ENCODE measurements at regions not wholly inside any gene's neighbourhood (a gene's known extent, or its start where the extent isn't known, plus 50 kb on each side); places are given as distances from the start of the nearest gene placed in this dataset.
"Not testable (repeated sequence)": the region's sequence is repeated elsewhere in the genome, so short reads cannot be mapped to it uniquely, and the experiment has no call there.

DNA sequence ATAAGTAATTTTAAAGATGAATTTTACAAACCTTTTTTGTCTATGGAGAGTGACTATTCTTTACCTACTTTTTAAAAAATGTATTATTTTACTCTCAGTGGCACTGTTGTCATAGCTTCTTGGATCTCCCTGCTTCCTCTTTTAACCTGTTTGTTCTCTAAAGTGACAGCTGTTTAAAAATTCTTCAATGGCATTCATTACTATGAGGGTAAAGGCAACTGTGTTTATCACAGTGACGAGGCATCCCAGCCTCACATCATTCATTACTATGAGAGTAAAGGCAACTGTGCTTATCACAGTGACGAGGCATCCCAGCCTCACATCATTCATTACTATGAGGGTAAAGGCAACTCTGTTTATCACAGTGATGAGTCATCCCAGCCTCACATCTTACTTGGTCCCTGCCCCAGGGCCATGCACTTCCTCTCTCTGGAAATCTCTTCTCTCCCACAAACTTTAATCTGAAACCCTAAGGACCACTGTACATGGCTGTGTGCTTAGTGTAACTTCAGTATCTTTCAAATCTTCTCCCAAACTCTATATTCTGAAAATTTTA is 101.7 kb upstream of the ZNF717 start:
- no peak for DNase-seq (ENCODE audit: low spot score)
- Histone ChIP-seq H3K9me3 (ENCODE audit: low read length) (no peaks in the 10 kb centered on the region), H3K79me2 (ENCODE audit: insufficient read depth, low read depth, low read length) (no peaks in the 10 kb centered on the region), H3K4me3 (ENCODE audit: low read depth, low read length, poor library complexity, severe bottlenecking) (no peak overlapping the region), H3K4me2 (ENCODE audit: low read length) (no peak overlapping the region), H3K4me1 (ENCODE audit: insufficient read depth, low read length, poor library complexity, severe bottlenecking) (no peaks in the 10 kb centered on the region), H2AFZ (ENCODE audit: low read length) (no peak overlapping the region), H3K27ac (ENCODE audit: low read depth, low read length, poor library complexity, severe bottlenecking) (no peak overlapping the region), H4K20me1 (ENCODE audit: insufficient read depth, low read length) (no peaks in the 10 kb centered on the region), H3K36me3 (ENCODE audit: insufficient read depth, low read length) (no peaks in the 10 kb centered on the region), H3K9me2 (ENCODE audit: insufficient read depth, low read length) (no peaks in the 10 kb centered on the region)
- ChIA-PET POLR2A (no interaction called here), CTCF (ENCODE audit: unreplicated experiment) (no interaction called here)
- TF ChIP-seq EZH2phosphoT487 (IDR thresholded peaks at IDR 0.05; ENCODE audit: borderline replicate concordance, low read depth, low read length) (no peak), CTCF (conservative IDR thresholded peaks at IDR 0.05; ENCODE audit: low read length) (no peak)
- intact Hi-C loops (cut with micrococcal nuclease; ENCODE audit: unreplicated experiment): no loop called here
- BruUV-seq (replicated peaks): no TSS peak

- no peaks in the 10 kb centered on the region for H3K36me3 ChIP-seq (ENCODE audit: insufficient read depth, low read length)
- DNase-seq (ENCODE audit: low spot score): no peak
- H2AFZ ChIP-seq (ENCODE audit: low read length): no peak overlapping the region
- ChIA-PET CTCF (ENCODE audit: unreplicated experiment) (no interaction called here), POLR2A (no interaction called here)
- intact Hi-C loops (cut with micrococcal nuclease; ENCODE audit: unreplicated experiment): no loop called here
- H3K4me3 ChIP-seq (ENCODE audit: low read depth, low read length, poor library complexity, severe bottlenecking): no peak overlapping the region
- H3K4me1 ChIP-seq (ENCODE audit: insufficient read depth, low read length, poor library complexity, severe bottlenecking): no peaks in the 10 kb centered on the region
- no peaks in the 10 kb centered on the region for H3K79me2 ChIP-seq (ENCODE audit: insufficient read depth, low read depth, low read length)
- TF ChIP-seq CTCF (conservative IDR thresholded peaks at IDR 0.05; ENCODE audit: low read length) (no peak), EZH2phosphoT487 (IDR thresholded peaks at IDR 0.05; ENCODE audit: borderline replicate concordance, low read depth, low read length) (no peak)
- H3K4me2 ChIP-seq (ENCODE audit: low read length): no peak overlapping the region
- BruUV-seq (replicated peaks): no TSS peak
- H4K20me1 ChIP-seq (ENCODE audit: insufficient read depth, low read length): no peaks in the 10 kb centered on the region
- H3K9me2 ChIP-seq (ENCODE audit: insufficient read depth, low read length): no peaks in the 10 kb centered on the region
- no peaks in the 10 kb centered on the region for H3K9me3 ChIP-seq (ENCODE audit: low read length)
- no peak overlapping the region for H3K27ac ChIP-seq (ENCODE audit: low read depth, low read length, poor library complexity, severe bottlenecking)
Measured at GRCh38 chr3:75894234-75894633, 108.9 kb upstream of the ZNF717 start.

DNA sequence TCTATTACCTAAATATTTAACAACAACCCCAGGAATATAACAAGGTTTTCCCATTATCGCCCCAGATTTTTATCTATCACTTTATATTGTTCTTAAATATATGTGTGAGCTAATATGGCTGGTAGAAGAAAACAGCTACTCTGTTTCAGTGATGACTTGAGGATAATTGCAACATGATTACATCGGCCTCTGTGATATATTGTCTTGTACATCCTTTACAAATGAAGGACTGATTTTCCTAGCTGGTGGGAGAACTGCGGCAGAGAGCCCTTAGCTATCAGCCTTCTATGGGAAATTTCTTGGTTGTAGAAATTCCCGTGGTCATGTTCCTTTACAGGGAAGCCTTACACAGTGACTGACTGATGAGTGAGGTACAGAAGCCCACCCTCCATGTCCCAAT is 110.9 kb upstream of the ZNF717 start:
- no peak for TF ChIP-seq EZH2phosphoT487 (IDR thresholded peaks at IDR 0.05; ENCODE audit: borderline replicate concordance, low read depth, low read length)
- TF ChIP-seq CTCF (conservative IDR thresholded peaks at IDR 0.05; ENCODE audit: low read length): no peak
- ChIA-PET POLR2A (interaction anchor here (0.7 kb wide), 2 partner anchors 27 to 1804 kb away, joined by 3 read pairs; no protein-coding TSS in a partner anchor), CTCF (ENCODE audit: unreplicated experiment) (no interaction called here)
- DNase-seq (ENCODE audit: low spot score): no peak
- Histone ChIP-seq H3K4me3 (ENCODE audit: low read depth, low read length, poor library complexity, severe bottlenecking) (no peak overlapping the region), H3K9me3 (ENCODE audit: low read length) (no peaks in the 10 kb centered on the region), H4K20me1 (ENCODE audit: insufficient read depth, low read length) (no peaks in the 10 kb centered on the region), H3K27ac (ENCODE audit: low read depth, low read length, poor library complexity, severe bottlenecking) (no peak overlapping the region), H3K4me2 (ENCODE audit: low read length) (no peak overlapping the region), H2AFZ (ENCODE audit: low read length) (no peak overlapping the region), H3K4me1 (ENCODE audit: insufficient read depth, low read length, poor library complexity, severe bottlenecking) (no peaks in the 10 kb centered on the region), H3K79me2 (ENCODE audit: insufficient read depth, low read depth, low read length) (no peaks in the 10 kb centered on the region), H3K36me3 (ENCODE audit: insufficient read depth, low read length) (no peaks in the 10 kb centered on the region), H3K9me2 (ENCODE audit: insufficient read depth, low read length) (no peaks in the 10 kb centered on the region)
- intact Hi-C loops (cut with micrococcal nuclease; ENCODE audit: unreplicated experiment): no loop called here
- BruUV-seq (replicated peaks): no TSS peak

DNA sequence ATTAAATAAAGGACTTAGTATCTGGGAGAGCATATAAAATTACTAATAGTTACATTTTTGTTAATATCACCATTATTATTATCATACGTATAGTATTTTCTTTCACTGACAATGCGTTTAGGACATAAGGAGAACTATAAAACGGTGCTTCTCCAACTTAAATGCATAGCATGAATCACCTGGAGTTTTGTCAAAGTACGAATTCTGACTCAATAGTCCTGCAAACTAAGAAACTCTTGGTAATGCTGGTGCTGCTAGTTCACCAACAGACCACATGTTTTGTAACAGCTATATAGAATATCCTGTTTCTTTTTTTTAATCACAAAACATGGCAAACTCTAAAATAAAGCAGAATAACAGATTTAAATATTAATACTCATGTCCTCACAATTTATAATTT is 116.1 kb upstream of the ZNF717 start:
- BruUV-seq (replicated peaks); CTCF ChIA-PET (ENCODE audit: unreplicated experiment); H3K4me1 ChIP-seq (ENCODE audit: insufficient read depth, low read length, poor library complexity, severe bottlenecking); H3K9me2 ChIP-seq (ENCODE audit: insufficient read depth, low read length); H3K27ac ChIP-seq (ENCODE audit: low read depth, low read length, poor library complexity, severe bottlenecking); H3K9me3 ChIP-seq (ENCODE audit: low read length); H3K4me3 ChIP-seq (ENCODE audit: low read depth, low read length, poor library complexity, severe bottlenecking); H2AFZ ChIP-seq (ENCODE audit: low read length); DNase-seq (ENCODE audit: low spot score); H3K36me3 ChIP-seq (ENCODE audit: insufficient read depth, low read length); H3K4me2 ChIP-seq (ENCODE audit: low read length); intact Hi-C loops (cut with micrococcal nuclease; ENCODE audit: unreplicated experiment); H4K20me1 ChIP-seq (ENCODE audit: insufficient read depth, low read length); POLR2A ChIA-PET; H3K79me2 ChIP-seq (ENCODE audit: insufficient read depth, low read depth, low read length): not testable (repeated sequence)
